GM23338 (cell line): ENCODE measurements at regions not wholly inside any gene's neighbourhood (a gene's known extent, or its start where the extent isn't known, plus 50 kb on each side); places are given as distances from the start of the nearest gene placed in this dataset.

ENCODE experiments used
- ATAC-seq: fragments of 200-7000 bp; cut with Tn5 transposase; 3 replicates; pipeline ENCODE4 v1.9.1; 2020
- DNase-seq: peaks from one replicate; pipeline ENCODE4 v3.0.0-alpha.2; 2015; ENCODE audit warnings: low spot score
- H2AFZ ChIP-seq: fragments of 200-600 bp; sonication (generic); 2 replicates; pipeline ENCODE4 v1.8.0; 2016; ENCODE audit warnings: antibody characterized with exemption, mild to moderate bottlenecking, moderate library complexity
- H3F3A ChIP-seq: fragments of 200-600 bp; sonication (generic); replicated peaks from 2 replicates; pipeline ENCODE4 v1.8.0; 2017; ENCODE audit warnings: antibody characterized with exemption, mixed run types, low read depth
- H3K27ac ChIP-seq: fragments of 200-600 bp; sonication (generic); 2 replicates; pipeline ENCODE4 v1.6.1; 2016; ENCODE audit warnings: low read depth
- H3K27me3 ChIP-seq: fragments of 200-600 bp; sonication (generic); 2 replicates; pipeline ENCODE4 v1.8.0; 2016; ENCODE audit warnings: mild to moderate bottlenecking, mixed run types, moderate library complexity; ENCODE audit not compliant: insufficient read depth
- H3K36me3 ChIP-seq: fragments of 200-600 bp; sonication (generic); 2 replicates; pipeline ENCODE4 v1.8.0; 2016; ENCODE audit warnings: mild to moderate bottlenecking; ENCODE audit not compliant: insufficient read depth
- H3K4me1 ChIP-seq: fragments of 200-600 bp; sonication (generic); 2 replicates; pipeline ENCODE4 v1.8.0; 2016; ENCODE audit warnings: mild to moderate bottlenecking, moderate library complexity; ENCODE audit not compliant: insufficient read depth
- H3K4me2 ChIP-seq: fragments of 200-600 bp; sonication (generic); 2 replicates; pipeline ENCODE4 v1.7.1; 2017; ENCODE audit warnings: mixed run types
- H3K4me3 ChIP-seq: fragments of 200-600 bp; sonication (generic); 2 replicates; pipeline ENCODE4 v1.6.1; 2016; ENCODE audit warnings: mixed run types
- H3K79me2 ChIP-seq: fragments of 200-600 bp; sonication (generic); replicated peaks from 2 replicates; pipeline ENCODE4 v1.8.0; 2017; ENCODE audit warnings: mild to moderate bottlenecking; ENCODE audit not compliant: insufficient read depth
- H3K9me2 ChIP-seq: fragments of 200-600 bp; sonication (generic); 2 replicates; pipeline ENCODE4 v1.8.0; 2017; ENCODE audit not compliant: insufficient read depth
- H4K20me1 ChIP-seq: fragments of 200-600 bp; sonication (generic); replicated peaks from 2 replicates; pipeline ENCODE4 v1.8.0; 2017; ENCODE audit warnings: mild to moderate bottlenecking; ENCODE audit not compliant: insufficient read depth
- H3K27ac Mint-ChIP-seq: 2 replicates; pipeline ENCODE4 v1.8.0; 2020; ENCODE audit warnings: inconsistent platforms, mild to moderate bottlenecking, moderate library complexity, mixed read lengths
- H3K27me3 Mint-ChIP-seq: 3 replicates; pipeline ENCODE4 v1.8.0; 2022; ENCODE audit warnings: low read depth, mild to moderate bottlenecking, moderate library complexity, mixed read lengths, inconsistent platforms; ENCODE audit not compliant: insufficient read depth, poor library complexity
- H3K36me3 Mint-ChIP-seq: 3 replicates; pipeline ENCODE4 v1.8.0; 2021; ENCODE audit warnings: low read depth, mild to moderate bottlenecking, inconsistent platforms, moderate library complexity, mixed read lengths
- H3K4me1 Mint-ChIP-seq: 3 replicates; pipeline ENCODE4 v1.8.0; 2020; ENCODE audit warnings: mild to moderate bottlenecking, inconsistent platforms, mixed read lengths
- H3K4me3 Mint-ChIP-seq: 3 replicates; pipeline ENCODE4 v1.8.0; 2021; ENCODE audit warnings: moderate library complexity, mild to moderate bottlenecking, inconsistent platforms, mixed read lengths
- H3K9me3 Mint-ChIP-seq: 3 replicates; pipeline ENCODE4 v1.8.0; 2020; ENCODE audit warnings: moderate library complexity, mild to moderate bottlenecking, inconsistent platforms, mixed read lengths
- CREB1 ChIP-seq: fragments of 250-450 bp; sonication (Bioruptor Pico); IDR thresholded peaks from 2 replicates; pipeline ENCODE4 v1.5.0; 2020; ENCODE audit warnings: low read depth, mild to moderate bottlenecking, moderate library complexity
- EZH2 ChIP-seq: fragments of 200-600 bp; sonication (generic); IDR thresholded peaks from one replicate; pipeline ENCODE4 v1.8.0; 2017; ENCODE audit warnings: antibody characterized with exemption, mild to moderate bottlenecking, low read depth; ENCODE audit not compliant: unreplicated experiment
- EZH2phosphoT487 ChIP-seq: fragments of 200-600 bp; sonication (generic); IDR thresholded peaks from one replicate; pipeline ENCODE4 v1.8.1; 2018; ENCODE audit warnings: antibody characterized with exemption; ENCODE audit not compliant: unreplicated experiment
- JUNB ChIP-seq: IDR thresholded peaks from one replicate; pipeline ENCODE4 v1.6.1; 2016; ENCODE audit warnings: antibody characterized with exemption; ENCODE audit not compliant: unreplicated experiment
- NANOG ChIP-seq: IDR thresholded peaks from 2 replicates; pipeline ENCODE4 v1.6.1; 2016; ENCODE audit warnings: antibody characterized with exemption, borderline replicate concordance
- POLR2AphosphoS5 ChIP-seq: IDR thresholded peaks from 2 replicates; pipeline ENCODE4 v1.6.1; 2016; ENCODE audit warnings: antibody characterized with exemption, low read depth
- STAT1 ChIP-seq: IDR thresholded peaks from one replicate; pipeline ENCODE4 v1.6.1; 2016; ENCODE audit warnings: antibody characterized with exemption; ENCODE audit not compliant: unreplicated experiment
- ZNF114 ChIP-seq: fragments of 250-450 bp; sonication (Bioruptor Pico); IDR thresholded peaks from 2 replicates; pipeline ENCODE4 v1.5.0; 2020; ENCODE audit warnings: mild to moderate bottlenecking, moderate library complexity
- ZNF331 ChIP-seq: fragments of 250-450 bp; sonication (Bioruptor Pico); IDR thresholded peaks from 2 replicates; pipeline ENCODE4 v1.5.0; 2020; ENCODE audit warnings: low read depth, mild to moderate bottlenecking, moderate library complexity
- TF ChIP-seq, protein P1 (sequence below): IDR thresholded peaks from 2 replicates; pipeline ENCODE4 v1.6.1; 2016; ENCODE audit warnings: antibody characterized with exemption
- TF ChIP-seq, protein P2 (sequence below): fragments of 250-450 bp; sonication (Bioruptor Pico); IDR thresholded peaks from 2 replicates; pipeline ENCODE4 v1.5.0; 2020; ENCODE audit warnings: mild to moderate bottlenecking, moderate library complexity
- TF ChIP-seq, protein P3 (sequence below): IDR thresholded peaks from one replicate; pipeline ENCODE4 v1.6.1; 2018; ENCODE audit warnings: antibody characterized with exemption; ENCODE audit not compliant: unreplicated experiment
- TF ChIP-seq, protein P4 (sequence below), 2 experiments: fragments of 200-600 bp in 1 of 2; sonication (generic) in 1 of 2; conservative IDR thresholded peaks; 2 replicates each; pipeline versions ENCODE4 v1.5.1 to v1.6.1; 2016 to 2017; ENCODE audit warnings: antibody characterized with exemption in 2 of 2, low read depth in 2 of 2, mild to moderate bottlenecking in 2 of 2, moderate library complexity in 1 of 2

DNA sequence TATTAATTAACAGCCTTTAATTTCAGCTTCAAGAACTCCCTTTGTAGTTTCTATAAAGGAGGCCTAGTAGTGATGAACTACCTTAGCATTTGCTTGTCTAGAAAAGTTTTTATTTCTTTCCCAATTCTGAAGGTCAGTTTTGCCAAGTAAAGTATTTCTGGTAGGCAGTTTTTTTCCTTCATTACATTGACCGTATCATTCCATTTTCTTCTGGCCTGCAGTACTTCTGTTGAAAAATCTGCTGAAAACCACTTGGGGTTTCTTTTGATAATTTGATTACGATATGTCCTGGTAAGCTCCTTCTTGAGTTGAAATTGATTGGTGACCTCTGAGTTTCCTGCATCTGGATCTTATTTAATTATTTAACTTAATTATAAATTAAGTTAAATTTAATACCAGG, 691.8 kb downstream of the TSN start:
- no peaks in the 10 kb centered on the region for H3K9me2 ChIP-seq
- no peaks in the 10 kb centered on the region for H3F3A ChIP-seq
- no peaks in the 10 kb centered on the region for H3K36me3 ChIP-seq
- Mint-ChIP-seq H3K27ac (no peak overlapping the region), H3K36me3 (peaks cover 13% of the 10 kb centered on the region), H3K4me3 (no peak overlapping the region), H3K27me3 (no peaks in the 10 kb centered on the region), H3K4me1 (no peaks in the 10 kb centered on the region), H3K9me3 (peaks cover 11% of the 10 kb centered on the region)
- ATAC-seq = no peak
- H3K27me3 ChIP-seq = no peaks in the 10 kb centered on the region
- no peaks in the 10 kb centered on the region for H3K4me1 ChIP-seq
- H3K4me3 ChIP-seq = no peak overlapping the region
- no peaks in the 10 kb centered on the region for H3K79me2 ChIP-seq
- H3K4me2 ChIP-seq = no peak overlapping the region
- H4K20me1 ChIP-seq = no peaks in the 10 kb centered on the region
- no peak overlapping the region for H2AFZ ChIP-seq
- DNase-seq = no peak
- H3K27ac ChIP-seq = no peak overlapping the region
- no peak for TF ChIP-seq CREB1 (CRISPR knock-in tag)
- TF ChIP-seq, protein P1, sequence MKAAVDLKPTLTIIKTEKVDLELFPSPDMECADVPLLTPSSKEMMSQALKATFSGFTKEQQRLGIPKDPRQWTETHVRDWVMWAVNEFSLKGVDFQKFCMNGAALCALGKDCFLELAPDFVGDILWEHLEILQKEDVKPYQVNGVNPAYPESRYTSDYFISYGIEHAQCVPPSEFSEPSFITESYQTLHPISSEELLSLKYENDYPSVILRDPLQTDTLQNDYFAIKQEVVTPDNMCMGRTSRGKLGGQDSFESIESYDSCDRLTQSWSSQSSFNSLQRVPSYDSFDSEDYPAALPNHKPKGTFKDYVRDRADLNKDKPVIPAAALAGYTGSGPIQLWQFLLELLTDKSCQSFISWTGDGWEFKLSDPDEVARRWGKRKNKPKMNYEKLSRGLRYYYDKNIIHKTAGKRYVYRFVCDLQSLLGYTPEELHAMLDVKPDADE = no peak
- TF ChIP-seq JUNB = no peak
- TF ChIP-seq POLR2AphosphoS5 = no peak
- no peak for TF ChIP-seq EZH2
- TF ChIP-seq, protein P2, sequence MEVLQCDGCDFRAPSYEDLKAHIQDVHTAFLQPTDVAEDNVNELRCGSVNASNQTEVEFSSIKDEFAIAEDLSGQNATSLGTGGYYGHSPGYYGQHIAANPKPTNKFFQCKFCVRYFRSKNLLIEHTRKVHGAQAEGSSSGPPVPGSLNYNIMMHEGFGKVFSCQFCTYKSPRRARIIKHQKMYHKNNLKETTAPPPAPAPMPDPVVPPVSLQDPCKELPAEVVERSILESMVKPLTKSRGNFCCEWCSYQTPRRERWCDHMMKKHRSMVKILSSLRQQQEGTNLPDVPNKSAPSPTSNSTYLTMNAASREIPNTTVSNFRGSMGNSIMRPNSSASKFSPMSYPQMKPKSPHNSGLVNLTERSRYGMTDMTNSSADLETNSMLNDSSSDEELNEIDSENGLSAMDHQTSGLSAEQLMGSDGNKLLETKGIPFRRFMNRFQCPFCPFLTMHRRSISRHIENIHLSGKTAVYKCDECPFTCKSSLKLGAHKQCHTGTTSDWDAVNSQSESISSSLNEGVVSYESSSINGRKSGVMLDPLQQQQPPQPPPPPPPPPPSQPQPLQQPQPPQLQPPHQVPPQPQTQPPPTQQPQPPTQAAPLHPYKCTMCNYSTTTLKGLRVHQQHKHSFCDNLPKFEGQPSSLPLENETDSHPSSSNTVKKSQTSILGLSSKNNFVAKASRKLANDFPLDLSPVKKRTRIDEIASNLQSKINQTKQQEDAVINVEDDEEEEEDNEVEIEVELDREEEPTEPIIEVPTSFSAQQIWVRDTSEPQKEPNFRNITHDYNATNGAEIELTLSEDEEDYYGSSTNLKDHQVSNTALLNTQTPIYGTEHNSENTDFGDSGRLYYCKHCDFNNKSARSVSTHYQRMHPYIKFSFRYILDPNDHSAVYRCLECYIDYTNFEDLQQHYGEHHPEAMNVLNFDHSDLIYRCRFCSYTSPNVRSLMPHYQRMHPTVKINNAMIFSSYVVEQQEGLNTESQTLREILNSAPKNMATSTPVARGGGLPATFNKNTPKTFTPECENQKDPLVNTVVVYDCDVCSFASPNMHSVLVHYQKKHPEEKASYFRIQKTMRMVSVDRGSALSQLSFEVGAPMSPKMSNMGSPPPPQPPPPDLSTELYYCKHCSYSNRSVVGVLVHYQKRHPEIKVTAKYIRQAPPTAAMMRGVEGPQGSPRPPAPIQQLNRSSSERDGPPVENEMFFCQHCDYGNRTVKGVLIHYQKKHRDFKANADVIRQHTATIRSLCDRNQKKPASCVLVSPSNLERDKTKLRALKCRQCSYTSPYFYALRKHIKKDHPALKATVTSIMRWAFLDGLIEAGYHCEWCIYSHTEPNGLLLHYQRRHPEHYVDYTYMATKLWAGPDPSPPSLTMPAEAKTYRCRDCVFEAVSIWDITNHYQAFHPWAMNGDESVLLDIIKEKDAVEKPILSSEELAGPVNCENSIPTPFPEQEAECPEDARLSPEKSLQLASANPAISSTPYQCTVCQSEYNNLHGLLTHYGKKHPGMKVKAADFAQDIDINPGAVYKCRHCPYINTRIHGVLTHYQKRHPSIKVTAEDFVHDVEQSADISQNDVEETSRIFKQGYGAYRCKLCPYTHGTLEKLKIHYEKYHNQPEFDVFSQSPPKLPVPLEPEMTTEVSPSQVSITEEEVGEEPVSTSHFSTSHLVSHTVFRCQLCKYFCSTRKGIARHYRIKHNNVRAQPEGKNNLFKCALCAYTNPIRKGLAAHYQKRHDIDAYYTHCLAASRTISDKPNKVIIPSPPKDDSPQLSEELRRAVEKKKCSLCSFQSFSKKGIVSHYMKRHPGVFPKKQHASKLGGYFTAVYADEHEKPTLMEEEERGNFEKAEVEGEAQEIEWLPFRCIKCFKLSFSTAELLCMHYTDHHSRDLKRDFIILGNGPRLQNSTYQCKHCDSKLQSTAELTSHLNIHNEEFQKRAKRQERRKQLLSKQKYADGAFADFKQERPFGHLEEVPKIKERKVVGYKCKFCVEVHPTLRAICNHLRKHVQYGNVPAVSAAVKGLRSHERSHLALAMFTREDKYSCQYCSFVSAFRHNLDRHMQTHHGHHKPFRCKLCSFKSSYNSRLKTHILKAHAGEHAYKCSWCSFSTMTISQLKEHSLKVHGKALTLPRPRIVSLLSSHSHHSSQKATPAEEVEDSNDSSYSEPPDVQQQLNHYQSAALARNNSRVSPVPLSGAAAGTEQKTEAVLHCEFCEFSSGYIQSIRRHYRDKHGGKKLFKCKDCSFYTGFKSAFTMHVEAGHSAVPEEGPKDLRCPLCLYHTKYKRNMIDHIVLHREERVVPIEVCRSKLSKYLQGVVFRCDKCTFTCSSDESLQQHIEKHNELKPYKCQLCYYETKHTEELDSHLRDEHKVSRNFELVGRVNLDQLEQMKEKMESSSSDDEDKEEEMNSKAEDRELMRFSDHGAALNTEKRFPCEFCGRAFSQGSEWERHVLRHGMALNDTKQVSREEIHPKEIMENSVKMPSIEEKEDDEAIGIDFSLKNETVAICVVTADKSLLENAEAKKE (CRISPR knock-in tag) = no peak
- TF ChIP-seq, protein P3, sequence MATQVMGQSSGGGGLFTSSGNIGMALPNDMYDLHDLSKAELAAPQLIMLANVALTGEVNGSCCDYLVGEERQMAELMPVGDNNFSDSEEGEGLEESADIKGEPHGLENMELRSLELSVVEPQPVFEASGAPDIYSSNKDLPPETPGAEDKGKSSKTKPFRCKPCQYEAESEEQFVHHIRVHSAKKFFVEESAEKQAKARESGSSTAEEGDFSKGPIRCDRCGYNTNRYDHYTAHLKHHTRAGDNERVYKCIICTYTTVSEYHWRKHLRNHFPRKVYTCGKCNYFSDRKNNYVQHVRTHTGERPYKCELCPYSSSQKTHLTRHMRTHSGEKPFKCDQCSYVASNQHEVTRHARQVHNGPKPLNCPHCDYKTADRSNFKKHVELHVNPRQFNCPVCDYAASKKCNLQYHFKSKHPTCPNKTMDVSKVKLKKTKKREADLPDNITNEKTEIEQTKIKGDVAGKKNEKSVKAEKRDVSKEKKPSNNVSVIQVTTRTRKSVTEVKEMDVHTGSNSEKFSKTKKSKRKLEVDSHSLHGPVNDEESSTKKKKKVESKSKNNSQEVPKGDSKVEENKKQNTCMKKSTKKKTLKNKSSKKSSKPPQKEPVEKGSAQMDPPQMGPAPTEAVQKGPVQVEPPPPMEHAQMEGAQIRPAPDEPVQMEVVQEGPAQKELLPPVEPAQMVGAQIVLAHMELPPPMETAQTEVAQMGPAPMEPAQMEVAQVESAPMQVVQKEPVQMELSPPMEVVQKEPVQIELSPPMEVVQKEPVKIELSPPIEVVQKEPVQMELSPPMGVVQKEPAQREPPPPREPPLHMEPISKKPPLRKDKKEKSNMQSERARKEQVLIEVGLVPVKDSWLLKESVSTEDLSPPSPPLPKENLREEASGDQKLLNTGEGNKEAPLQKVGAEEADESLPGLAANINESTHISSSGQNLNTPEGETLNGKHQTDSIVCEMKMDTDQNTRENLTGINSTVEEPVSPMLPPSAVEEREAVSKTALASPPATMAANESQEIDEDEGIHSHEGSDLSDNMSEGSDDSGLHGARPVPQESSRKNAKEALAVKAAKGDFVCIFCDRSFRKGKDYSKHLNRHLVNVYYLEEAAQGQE = no peak
- TF ChIP-seq EZH2phosphoT487 = no peak
- no peak for TF ChIP-seq ZNF331
- no peak for TF ChIP-seq STAT1
- TF ChIP-seq, protein P4, sequence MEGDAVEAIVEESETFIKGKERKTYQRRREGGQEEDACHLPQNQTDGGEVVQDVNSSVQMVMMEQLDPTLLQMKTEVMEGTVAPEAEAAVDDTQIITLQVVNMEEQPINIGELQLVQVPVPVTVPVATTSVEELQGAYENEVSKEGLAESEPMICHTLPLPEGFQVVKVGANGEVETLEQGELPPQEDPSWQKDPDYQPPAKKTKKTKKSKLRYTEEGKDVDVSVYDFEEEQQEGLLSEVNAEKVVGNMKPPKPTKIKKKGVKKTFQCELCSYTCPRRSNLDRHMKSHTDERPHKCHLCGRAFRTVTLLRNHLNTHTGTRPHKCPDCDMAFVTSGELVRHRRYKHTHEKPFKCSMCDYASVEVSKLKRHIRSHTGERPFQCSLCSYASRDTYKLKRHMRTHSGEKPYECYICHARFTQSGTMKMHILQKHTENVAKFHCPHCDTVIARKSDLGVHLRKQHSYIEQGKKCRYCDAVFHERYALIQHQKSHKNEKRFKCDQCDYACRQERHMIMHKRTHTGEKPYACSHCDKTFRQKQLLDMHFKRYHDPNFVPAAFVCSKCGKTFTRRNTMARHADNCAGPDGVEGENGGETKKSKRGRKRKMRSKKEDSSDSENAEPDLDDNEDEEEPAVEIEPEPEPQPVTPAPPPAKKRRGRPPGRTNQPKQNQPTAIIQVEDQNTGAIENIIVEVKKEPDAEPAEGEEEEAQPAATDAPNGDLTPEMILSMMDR (conservative IDR thresholded peaks at IDR 0.05; ENCODE audit: low read depth in 2 of 2) = no peak
- TF ChIP-seq ZNF114 = no peak
- TF ChIP-seq NANOG = no peak
